ENCODE measurements at regions not wholly inside any gene's neighbourhood (a gene's known extent, or its start where the extent isn't known, plus 50 kb on each side); places are given as distances from the start of the nearest gene placed in this dataset.

- TF ChIP-seq CTCF (IDR thresholded peaks at IDR 0.05; ENCODE audit: low read length, missing control alignments), result no peak
- DNase-seq (ENCODE audit: low read depth), result no peak
- H3K4me3 ChIP-seq (replicated peaks; ENCODE audit: low read depth, low read length), result no peak overlapping the region
Measured at GRCh38 chr3:72055436-72055835, 270.5 kb upstream of the PROK2 start.

- H3K4me3 ChIP-seq (replicated peaks; ENCODE audit: low read depth, low read length), result no peak overlapping the region
- no peak for TF ChIP-seq CTCF (IDR thresholded peaks at IDR 0.05; ENCODE audit: low read length, missing control alignments)
- no peak for DNase-seq (ENCODE audit: low read depth)
Measured at GRCh38 chr3:72054976-72055375, 270.0 kb upstream of the PROK2 start.

- no peak for TF ChIP-seq CTCF (IDR thresholded peaks at IDR 0.05; ENCODE audit: low read length, missing control alignments)
- peak; percentile 36 for DNase-seq (ENCODE audit: low read depth)
- H3K4me3 ChIP-seq (replicated peaks; ENCODE audit: low read depth, low read length), result no peak overlapping the region
Measured at GRCh38 chr3:72052841-72053409, 268.0 kb upstream of the PROK2 start.

GRCh38 chr3:72050771-72051170, 265.8 kb upstream of the PROK2 start:
- DNase-seq (ENCODE audit: low read depth), result no peak
- TF ChIP-seq CTCF (IDR thresholded peaks at IDR 0.05; ENCODE audit: low read length, missing control alignments), result no peak
- no peak overlapping the region for H3K4me3 ChIP-seq (replicated peaks; ENCODE audit: low read depth, low read length)

- no peak overlapping the region for H3K4me3 ChIP-seq (replicated peaks; ENCODE audit: low read depth, low read length)
- TF ChIP-seq CTCF (IDR thresholded peaks at IDR 0.05; ENCODE audit: low read length, missing control alignments), result no peak
- no peak for DNase-seq (ENCODE audit: low read depth)
Measured at GRCh38 chr3:72050048-72050632, 265.2 kb upstream of the PROK2 start.

- DNase-seq (ENCODE audit: low read depth), result no peak
- H3K4me3 ChIP-seq (replicated peaks; ENCODE audit: low read depth, low read length), result no peak overlapping the region
- TF ChIP-seq CTCF (IDR thresholded peaks at IDR 0.05; ENCODE audit: low read length, missing control alignments), result no peak
Measured at GRCh38 chr3:72049300-72049699, 264.4 kb upstream of the PROK2 start.

GRCh38 chr3:72048873-72049272, 263.9 kb upstream of the PROK2 start:
- H3K4me3 ChIP-seq (replicated peaks; ENCODE audit: low read depth, low read length), result no peak overlapping the region
- no peak for DNase-seq (ENCODE audit: low read depth)
- TF ChIP-seq CTCF (IDR thresholded peaks at IDR 0.05; ENCODE audit: low read length, missing control alignments), result no peak

Measured in fibroblast of pulmonary artery (primary cell).